ENCODE measurements at regions not wholly inside any gene's neighbourhood (a gene's known extent, or its start where the extent isn't known, plus 50 kb on each side); places are given as distances from the start of the nearest gene placed in this dataset.

DNA sequence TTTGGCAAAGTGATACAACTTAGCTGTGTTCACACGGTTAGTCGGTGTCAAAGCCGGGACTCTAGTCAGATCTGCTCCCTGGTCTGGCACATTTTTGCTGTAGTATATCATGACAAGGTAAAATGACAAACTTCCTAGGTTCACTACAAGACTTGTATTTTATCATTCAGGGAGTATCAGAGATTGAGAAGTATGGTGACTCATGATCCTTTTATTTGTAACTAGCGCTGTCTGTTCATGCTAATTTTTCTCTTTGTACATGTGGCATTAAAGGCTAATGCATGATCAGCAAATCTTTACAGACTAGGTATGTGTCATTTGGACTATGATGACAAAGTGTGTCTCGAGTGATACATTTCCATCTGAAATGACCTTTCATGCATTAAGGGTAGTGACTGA is 326.7 kb downstream of the SIPA1L2 start:
- DNase-seq: no peak

DNA sequence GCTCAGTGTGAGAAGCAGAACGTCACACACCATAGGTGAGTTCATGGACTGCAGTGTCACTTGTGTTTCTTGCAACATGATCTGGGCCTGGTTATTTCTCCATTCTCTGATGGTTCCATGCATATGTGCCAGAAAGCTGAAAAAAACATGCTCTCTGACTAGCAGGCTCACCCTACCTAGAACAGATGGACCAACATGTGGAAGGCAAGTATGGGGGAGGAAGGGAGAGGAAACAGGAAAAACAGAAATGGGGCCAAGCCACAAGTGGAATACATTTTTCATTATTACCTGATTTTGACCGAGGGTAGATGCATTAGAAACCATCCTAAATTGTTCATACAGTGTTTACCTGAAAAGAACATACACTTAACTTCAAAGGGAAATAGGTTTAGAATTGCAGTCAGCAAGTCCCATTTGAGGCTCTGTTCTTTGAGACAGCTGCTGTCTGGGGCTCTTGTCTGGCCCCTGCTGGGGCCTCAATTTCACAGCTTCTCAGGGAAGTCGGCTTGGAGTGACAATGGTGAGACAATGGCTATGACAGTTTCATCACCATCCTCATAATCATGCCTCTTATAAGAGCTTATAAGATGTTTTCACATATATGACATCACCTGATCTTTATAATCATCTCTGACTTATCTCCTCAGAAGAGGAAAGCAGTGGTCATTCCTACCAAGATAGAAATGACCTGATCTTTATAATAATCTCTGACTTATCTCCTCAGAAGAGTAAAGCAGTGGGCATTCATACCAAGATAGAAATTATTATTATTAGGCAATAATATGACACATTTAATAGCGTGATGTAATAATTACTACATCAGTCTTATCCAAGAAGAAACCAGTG is 327.3 kb downstream of the SIPA1L2 start:
- DNase-seq: no peak

DNA sequence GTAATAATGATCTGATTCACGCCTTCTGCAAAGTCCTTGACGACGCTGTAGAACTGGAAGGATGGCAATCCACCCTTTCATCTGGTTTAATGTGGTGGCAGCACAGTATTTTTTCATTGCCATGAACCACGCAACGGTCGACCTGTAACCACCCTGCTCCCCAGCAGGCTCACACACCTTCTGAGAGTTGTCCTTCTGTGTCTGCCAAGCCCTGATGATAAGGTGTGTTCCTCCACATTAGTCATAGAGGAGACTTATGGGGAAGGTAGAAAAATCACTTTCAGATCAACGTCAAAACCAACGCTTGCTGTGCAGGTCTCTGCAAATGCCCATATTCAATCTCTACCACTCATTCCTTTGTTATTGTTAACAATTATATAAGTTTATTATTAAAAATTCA is 328.7 kb downstream of the SIPA1L2 start:
- no peak for DNase-seq

DNA sequence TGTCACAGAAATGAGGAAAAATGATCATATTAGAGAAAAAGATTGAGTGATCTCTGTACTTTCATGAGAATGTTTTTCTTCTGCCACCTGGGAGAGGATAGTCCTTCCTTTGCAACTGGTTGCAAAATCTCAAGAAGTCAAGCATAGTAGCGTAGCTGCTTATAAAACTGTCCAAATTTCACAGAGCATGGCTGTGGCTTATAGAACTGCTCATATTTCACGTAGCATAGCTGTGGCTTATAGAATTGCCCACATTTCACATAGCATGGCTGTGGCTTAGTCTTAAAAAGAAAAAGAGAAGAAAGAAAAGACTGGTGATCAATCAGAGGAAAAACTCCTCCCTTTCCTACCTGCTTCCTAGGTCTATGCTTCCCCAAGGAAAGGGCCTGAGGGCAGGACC is 329.5 kb downstream of the SIPA1L2 start:
- DNase-seq: no peak

DNA sequence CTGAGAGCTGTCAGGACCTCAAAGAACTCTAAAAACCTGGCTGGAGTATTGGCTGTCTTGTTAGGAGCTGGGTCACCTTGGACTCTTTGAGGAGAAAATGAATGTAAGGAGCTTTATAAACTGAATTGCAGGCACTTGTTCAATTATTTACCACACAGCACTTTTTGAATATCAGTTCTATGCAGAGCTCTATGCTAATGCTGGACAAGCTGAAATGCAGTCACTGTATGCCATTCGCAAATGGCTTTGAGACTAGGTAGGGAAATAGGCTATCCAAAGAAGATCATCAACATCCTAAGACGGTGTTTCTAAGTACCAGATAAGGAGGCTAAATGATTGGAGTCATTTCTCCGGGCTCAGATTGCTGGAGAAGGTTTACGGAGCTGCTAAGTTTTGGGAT is 333.5 kb downstream of the SIPA1L2 start:
- DNase-seq: no peak

DNA sequence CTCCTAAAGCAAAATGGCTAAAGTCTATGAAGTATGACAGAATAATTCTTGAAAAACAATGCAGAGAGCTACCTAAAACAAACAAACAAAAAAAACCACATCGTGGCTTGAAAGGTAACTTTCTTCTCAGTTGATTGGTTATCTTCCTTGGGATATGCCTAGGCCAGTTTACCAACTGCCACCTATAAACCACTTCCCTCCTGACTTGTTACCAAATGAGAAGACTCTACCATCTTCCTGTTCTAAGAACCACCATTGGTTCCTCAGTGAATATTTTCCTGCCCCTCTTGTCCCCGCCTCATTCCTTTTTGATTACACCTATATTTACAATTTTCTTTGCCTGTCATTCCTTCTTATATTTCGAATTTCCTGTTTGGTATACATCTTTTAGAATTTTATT is 336.6 kb downstream of the SIPA1L2 start:
- no peak for DNase-seq

DNA sequence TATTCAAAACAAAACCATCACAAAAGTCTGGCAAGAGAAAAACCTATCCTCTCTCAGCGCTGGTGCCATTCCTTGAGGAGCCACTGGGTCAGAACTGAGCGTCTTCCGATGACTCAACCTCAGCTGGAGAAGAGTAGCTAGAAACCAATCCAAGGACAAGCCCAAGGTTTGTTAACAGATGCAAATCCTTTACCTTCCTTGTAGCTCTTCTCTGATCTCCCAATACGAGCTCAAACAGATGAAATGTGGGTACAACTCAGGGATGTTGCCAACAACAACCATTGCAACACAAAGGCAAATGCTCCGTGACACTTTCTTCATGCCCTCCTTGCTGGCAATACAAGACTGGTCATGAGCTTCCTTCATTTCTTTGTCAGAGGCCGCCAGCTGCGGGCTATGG is 337.1 kb downstream of the SIPA1L2 start:
- DNase-seq: no peak

DNA sequence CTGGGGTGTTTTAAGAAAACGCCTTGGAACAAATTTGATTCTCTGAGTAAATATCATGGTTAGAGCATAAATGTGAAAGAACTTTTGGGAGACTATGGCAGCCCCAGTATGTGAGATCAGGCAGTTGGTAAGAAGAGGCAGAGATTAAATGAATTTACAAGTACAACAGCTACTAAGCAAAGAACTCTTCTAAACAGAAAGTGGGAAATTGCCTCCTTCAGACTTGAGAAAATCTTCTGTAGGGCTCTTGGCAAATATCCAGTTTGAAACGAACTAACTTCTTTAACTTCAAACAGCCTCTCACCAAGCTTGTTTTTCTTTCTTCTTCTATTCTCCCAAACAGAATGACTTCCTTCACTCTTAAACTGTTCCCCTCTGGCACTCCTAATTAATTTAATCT is 337.7 kb downstream of the SIPA1L2 start:
- no peak for DNase-seq

DNA sequence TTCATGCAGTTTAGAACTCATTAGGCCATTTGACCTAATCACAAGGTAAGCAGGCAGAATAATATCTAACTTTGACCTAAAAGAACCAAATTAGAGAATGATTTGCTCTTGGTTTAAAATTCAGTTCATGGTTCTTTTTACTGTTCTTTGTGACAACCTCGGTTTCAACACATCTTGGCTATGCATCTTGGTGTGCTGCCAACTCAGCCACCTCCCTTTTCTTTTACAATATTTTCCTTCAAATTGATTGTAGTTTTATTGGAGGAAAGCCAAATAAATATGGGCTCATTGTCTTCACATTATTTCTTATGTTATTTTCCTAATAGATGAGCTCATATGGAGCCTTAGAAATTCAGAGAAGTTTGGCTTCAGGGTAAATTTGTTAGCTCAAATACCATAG is 338.3 kb downstream of the SIPA1L2 start:
- no peak for DNase-seq

DNA sequence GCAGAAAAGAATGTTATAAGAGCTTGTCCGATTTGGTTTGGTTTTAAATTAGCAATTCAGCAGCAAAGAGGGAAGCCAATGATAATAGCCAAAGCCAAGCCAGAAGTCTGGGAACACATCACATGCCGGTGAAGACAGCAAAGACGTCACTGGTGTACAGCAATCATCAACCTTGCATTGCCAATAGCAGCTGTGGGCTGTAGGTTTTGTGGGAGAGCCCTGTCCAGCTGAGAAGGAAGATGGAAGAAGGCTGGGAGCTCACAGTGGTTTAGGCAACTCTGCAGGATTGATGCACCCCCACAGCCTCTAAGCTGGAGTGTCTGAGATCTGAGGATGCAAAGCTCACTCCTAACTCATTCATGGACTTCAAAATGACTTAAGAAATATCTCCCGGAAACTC is 338.7 kb downstream of the SIPA1L2 start:
- no peak for DNase-seq

DNA sequence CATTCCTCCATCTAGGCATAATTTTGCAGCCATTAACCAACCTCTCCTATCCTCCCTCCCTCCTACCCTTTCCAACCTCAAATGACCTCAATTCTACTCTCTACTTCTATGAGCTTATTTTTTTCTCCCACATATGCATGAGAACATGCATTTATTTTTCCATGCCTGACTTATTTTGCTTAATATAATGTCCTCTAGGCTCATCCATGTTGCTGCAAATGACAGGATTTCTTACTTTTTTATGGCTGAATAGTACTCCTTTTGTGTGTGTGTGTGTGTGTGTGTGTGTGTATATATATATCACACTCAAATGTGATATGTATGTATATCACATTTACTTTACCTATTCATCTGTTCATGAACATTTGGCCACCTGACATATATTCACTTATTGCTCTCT is 339.4 kb downstream of the SIPA1L2 start:
- no peak for DNase-seq

DNA sequence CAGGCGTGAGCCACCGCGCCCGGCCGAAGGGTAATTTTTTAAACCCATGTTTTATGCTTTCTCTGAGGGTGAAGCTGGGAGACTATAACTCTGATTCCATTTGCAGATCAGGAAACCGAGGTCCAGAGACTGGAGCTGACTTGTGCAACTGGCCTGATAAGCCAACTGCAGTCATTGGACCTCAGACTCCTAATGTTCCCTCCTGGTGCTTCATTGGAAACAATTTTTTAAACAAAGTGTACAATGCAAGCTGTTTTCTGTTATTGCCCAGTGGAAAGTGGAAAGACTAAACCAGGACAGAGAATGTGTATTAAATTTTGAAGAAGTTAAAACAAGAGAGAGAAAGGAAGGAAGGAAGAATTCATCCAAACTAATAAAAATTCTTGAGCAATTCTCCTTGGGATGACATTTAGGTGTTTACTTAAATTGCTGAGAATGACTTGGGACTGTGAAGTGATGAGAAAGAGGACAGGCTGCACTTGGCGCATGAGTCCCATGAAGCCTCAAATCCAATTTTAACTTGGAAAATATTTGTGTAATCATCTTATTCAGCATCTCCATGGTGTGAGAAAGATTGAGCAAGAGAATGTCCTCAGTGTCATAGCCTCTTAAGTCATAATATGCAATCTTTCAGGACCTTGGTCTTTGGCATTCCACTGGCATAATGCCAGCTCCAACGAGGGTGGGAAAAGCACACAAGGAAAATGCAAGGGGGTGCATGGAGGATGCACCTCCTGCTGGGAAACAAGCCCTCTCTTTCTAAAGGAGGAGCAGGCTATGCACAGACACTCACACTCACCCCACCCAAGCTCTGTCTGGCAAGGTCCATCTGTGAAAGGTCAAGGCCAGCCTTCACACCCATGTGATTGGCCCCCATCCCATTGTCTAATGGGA is 342.0 kb downstream of the SIPA1L2 start:
- no peak for DNase-seq

DNA sequence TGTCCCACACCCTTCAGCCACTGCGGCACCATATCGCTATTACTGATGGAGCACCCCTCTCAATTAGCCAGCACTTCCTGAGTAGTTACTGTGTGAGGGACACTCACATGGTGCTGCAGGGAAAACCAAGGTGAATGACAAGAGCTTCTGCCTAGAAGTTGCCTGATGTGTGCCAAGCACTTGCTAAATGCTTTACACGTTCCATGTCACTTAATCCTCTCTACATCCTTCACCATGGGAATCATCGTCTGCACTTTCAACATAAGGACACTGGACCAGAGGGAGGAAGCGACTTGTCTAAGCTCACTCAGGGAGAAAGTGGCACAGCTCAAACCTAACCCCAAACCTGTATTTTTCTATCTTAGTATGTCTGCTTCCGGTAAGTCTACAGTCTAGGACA is 344.8 kb downstream of the SIPA1L2 start:
- no peak for DNase-seq

DNA sequence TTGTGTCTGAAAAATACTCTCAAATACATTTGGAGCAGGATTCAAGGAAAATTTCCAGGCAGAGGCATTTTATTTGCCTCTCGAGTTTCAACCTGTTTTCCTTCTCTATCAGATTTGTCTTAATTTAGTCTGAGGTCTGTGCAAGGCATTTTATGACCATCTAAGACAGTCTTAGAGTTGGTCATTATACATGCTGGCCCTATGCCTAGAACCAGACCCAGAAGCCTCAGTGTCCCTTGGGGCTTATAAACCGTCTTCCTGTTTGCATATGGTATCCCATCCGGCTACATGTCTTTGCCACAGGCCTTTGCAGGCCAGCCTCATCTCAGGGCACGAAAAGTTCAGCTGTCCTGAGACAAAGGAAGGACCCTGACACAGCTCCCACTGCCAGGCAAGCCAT is 346.1 kb downstream of the SIPA1L2 start:
- no peak for DNase-seq

DNA sequence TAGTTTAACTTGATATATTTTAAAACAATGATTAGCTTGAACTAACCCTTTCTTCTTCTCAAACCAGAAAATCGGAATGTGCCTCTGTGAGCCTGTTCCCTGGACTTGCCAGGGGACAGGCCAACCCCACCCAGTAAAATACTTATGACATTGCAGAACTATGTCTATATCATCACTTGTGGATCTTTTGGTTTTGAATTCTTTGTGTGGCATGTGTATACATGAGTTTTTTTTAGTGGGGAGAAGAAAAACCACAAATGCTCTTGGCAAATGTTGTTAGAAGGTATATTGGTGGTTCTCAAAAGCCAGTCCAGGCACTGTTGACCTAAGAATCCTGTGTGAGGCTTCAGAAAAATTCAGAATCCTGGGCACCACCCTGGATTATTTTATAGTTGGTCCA is 347.4 kb downstream of the SIPA1L2 start:
- no peak for DNase-seq

DNA sequence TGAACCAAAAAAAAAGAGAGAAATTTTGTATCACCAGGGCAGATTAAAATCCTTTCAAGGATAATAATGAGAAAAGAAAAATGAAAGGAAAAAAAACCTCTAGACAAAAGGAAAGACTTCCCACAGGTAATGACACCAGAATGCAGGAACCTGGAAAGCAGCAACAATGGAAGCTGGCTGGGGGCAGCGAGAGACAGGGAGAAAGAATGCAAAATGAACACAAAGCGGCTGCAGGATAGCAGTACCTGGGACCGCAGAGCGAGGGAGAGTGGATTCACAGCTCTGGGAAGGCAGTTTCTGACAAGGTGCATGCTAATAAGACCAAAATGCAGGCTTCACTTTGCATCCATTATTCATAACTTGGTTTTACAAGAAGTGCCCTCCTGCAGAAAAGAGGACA is 349.0 kb downstream of the SIPA1L2 start:
- DNase-seq: no peak

DNA sequence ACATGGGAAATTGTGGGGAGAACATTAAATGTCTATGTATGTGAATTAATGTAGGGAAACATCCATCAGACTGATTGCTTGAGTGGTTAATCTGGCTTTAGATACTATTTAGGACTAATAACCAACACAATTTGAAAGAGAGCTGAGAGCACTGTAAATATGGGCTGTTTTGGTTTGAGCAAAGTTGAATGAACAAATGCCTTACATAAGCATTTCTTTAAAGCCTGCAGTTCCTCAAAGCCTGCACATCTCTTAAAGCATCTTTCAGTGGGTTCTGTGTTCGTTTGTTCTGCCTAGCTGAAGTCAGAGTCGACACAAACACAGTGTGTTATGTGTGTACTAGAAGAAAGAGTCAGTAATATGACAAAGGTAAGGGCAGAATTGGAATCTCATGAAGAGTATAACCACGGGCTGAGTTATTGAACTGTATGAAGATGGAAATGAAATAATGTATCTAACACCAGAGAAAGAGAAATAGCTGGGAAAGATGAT is 350.0 kb downstream of the SIPA1L2 start:
- DNase-seq: no peak

DNA sequence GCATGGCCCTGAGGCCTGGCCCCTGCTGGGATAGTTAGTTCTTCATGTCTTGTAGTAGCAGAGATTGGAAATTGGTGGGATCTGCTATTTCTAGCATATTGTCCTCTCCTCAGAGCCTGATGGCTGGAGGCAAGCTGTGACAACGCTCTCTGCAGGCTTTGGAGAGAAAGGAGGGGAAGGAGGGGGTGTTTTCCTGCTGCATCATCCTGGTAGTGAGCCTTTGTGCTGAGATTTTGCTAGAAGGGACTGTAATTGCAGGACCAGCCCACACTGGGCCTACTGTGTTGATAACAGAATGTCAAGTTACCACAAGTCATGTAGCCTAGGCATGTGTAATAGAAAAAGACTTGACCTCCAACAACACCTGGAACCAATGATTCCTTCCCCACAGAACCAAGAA is 351.0 kb downstream of the SIPA1L2 start:
- DNase-seq: no peak

DNA sequence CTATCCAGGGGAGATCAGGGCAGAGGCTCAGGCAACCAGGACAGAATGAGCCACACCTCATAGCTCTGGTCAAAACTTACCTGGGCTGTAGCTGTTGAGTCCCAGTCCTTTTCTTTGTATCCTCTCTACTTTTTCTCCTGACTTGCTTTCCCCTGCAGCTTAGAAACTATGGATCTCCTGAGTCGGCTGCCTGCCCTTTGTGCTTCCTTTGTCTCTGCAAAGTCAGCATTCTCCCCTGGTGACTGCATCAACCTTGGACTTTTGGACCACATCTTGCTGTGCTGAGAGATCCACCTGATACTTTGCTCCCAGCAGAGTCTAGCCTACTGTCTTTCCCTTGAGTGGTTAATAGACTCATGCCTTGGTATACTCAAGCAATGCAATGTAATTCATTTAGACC is 353.3 kb downstream of the SIPA1L2 start:
- no peak for DNase-seq

DNA sequence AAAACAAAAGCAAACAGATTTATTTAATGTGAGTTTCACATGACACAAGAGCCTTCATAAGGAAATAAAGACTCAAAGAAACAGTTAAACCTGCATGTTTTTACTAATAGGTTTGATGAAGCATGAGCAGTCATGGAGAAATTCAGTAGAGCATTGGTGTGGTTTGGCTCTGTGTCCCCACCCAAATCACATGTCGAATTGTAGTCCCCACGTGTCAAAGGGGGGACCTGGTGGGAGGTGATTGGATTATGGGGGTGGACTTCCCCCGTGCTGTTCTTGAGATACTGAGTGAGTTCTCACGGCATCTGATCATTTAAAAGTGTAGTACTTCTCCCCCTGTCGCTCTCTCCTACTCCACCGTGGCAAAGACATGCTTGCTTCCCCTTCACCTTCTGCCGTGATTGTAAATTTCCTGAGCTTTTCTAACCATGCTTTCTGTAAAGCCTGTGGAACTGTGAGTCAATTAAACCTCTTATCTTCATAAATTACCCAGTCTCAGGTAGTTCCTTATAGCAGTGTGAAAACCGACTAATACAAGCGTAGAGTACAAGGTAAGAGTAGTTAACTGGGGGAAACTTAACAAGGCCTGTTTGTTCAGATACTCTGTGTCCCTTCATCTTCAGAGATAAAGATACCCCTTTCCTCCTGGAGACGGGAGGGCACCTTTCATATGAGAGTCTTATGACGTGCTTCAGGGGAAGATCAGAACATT is 354.8 kb downstream of the SIPA1L2 start:
- DNase-seq: no peak

DNA sequence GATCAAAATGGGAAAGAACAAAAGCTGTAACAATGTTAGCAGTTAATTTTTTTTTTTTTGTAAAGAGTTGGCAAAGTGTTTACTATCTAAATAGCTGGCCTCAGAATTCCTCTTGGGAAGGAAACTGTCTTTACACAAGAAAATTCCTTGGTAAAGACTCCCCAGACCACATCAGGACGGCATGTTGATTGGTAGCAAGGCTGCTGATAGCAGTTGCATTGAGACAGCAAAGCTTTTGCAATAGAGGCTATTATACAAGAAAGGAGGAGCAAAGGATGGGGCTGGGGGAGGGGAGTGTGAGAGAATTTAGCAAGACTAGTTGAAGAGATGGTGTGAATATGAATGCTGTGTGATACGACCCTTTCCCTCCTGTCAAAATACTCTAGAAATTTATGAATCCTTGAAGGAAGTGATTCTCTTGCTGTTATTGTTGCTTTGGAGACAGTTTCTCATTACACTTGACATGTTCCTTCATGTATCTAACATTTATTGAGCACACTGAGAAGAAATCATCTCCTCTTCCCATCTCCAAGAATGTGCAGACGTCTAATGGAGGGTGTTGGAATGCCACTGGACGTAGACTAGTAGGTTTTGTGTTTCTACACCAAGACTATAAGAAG is 355.6 kb downstream of the SIPA1L2 start:
- DNase-seq: no peak

DNA sequence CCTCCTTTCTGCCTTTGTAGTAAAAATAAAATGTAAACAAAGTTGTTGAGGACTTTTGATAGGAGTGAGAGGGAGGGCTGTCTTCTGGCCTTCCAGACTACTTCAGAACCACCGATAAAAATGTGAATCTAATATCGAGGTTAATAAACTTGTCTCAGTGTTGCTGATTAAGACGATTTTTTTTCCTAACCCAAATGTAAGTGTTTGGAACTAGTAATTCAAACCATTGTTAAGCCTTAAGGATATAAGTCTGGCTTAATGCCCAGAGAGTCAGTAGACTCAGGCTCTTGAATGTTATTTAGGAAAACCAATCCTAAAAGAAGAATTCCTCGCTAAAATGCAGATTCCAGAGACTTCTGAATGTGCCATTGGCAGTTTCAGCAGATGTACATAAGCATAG is 356.9 kb downstream of the SIPA1L2 start:
- no peak for DNase-seq

DNA sequence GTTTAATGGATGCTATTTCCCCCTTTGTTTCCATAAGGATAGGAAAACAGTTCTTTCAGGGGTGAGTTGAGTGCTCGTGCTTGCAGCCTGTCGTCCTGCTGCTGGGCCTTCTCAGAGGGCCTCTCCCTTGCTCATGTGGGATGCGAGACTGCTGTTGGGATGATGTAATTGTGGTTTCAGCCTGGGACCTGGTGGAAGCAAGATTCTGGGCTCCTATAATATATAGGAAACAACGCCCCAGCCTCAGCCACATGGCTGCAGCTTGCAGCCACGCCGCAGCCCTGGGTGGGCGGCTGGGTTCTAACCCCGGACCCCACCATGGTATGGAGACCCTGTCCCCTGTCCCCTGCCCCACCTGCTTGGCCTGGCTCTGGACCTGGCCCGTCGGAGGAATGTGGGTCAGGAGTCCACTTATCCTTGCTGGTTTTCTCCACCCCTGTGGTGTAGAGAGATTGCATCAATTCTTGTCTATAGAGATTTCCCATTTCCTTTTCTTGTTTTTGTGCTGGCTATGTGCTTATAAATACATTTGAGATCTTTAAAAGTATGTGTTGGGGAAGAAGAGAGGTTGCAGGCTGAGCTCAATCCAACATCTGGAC is 357.8 kb downstream of the SIPA1L2 start:
- no peak for DNase-seq

All from inflammatory macrophage treated with lipopolysaccharide for 4 hours (primary cell).